ACHN (cell line): ENCODE measurements at regions not wholly inside any gene's neighbourhood (a gene's known extent, or its start where the extent isn't known, plus 50 kb on each side); places are given as distances from the start of the nearest gene placed in this dataset.
"Not testable (repeated sequence)": the region's sequence is repeated elsewhere in the genome, so short reads cannot be mapped to it uniquely, and the experiment has no call there.

Source experiments
- DNase-seq: peaks from one replicate; pipeline ENCODE4 v3.0.0-alpha.2; 2015
- in situ Hi-C: cut with HindIII; loops from 2 replicates; pipeline ENCODE4 v1.10.0; 2017; ENCODE audit warnings: low sequenced_read_pairs, low pct_ligation_motif_present, low pct_unique_long_range_greater_than_20kb

GRCh38 chr2:198285216-198285615 is 480.8 kb downstream of the PLCL1 start:
- in situ Hi-C loops, result no loop called here

GRCh38 chr2:198283146-198283545 is 478.8 kb downstream of the PLCL1 start:
- in situ Hi-C loops, result no loop called here
- DNase-seq, result no peak

More at GRCh38 chr2:198285216-198285615, 480.8 kb downstream of the PLCL1 start:
- no peak for DNase-seq

GRCh38 chr2:198282061-198282460 is 477.7 kb downstream of the PLCL1 start:
- in situ Hi-C loops, result no loop called here
- no peak for DNase-seq

- in situ Hi-C loops, result no loop called here
- no peak for DNase-seq
These were observed 475.8 kb downstream of the PLCL1 start for GRCh38 chr2:198280145-198280544.

GRCh38 chr2:198279026-198279425 is 474.6 kb downstream of the PLCL1 start:
- in situ Hi-C loops, result no loop called here
- no peak for DNase-seq

- in situ Hi-C loops, result no loop called here
- DNase-seq, result no peak
These were observed 472.8 kb downstream of the PLCL1 start for GRCh38 chr2:198277181-198277580.

GRCh38 chr2:198273660-198274059 is 469.3 kb downstream of the PLCL1 start:
- in situ Hi-C loops, result no loop called here

GRCh38 chr2:198270157-198270556 is 465.8 kb downstream of the PLCL1 start:
- in situ Hi-C loops, DNase-seq: not testable (repeated sequence)

More at GRCh38 chr2:198273660-198274059, 469.3 kb downstream of the PLCL1 start:
- DNase-seq, result no peak

- in situ Hi-C loops, result no loop called here
- DNase-seq, result no peak
These were observed 464.1 kb downstream of the PLCL1 start for GRCh38 chr2:198268519-198268918.

GRCh38 chr2:198259496-198259895 is 455.1 kb downstream of the PLCL1 start:
- no peak for DNase-seq
- in situ Hi-C loops, result no loop called here

- DNase-seq, result no peak
- in situ Hi-C loops, result no loop called here
These were observed 450.2 kb downstream of the PLCL1 start for GRCh38 chr2:198254536-198255090.

- in situ Hi-C loops, result no loop called here
- no peak for DNase-seq
These were observed 449.6 kb downstream of the PLCL1 start for GRCh38 chr2:198253995-198254394.

GRCh38 chr2:198252472-198252871 is 448.1 kb downstream of the PLCL1 start:
- in situ Hi-C loops, result no loop called here
- no peak for DNase-seq

GRCh38 chr2:198242093-198242492 is 437.7 kb downstream of the PLCL1 start:
- no peak for DNase-seq
- in situ Hi-C loops, result no loop called here

- in situ Hi-C loops, result no loop called here
These were observed 434.0 kb downstream of the PLCL1 start for GRCh38 chr2:198238429-198238828.

GRCh38 chr2:198236338-198236737 is 431.9 kb downstream of the PLCL1 start:
- DNase-seq, result no peak
- in situ Hi-C loops, result no loop called here

More at GRCh38 chr2:198238429-198238828, 434.0 kb downstream of the PLCL1 start:
- DNase-seq, result no peak

- DNase-seq, result no peak
- in situ Hi-C loops, result no loop called here
These were observed 427.9 kb downstream of the PLCL1 start for GRCh38 chr2:198232281-198232680.

GRCh38 chr2:198231562-198231961 is 427.2 kb downstream of the PLCL1 start:
- in situ Hi-C loops, result no loop called here
- DNase-seq, result no peak

- in situ Hi-C loops, result no loop called here
- DNase-seq, result no peak
These were observed 416.6 kb downstream of the PLCL1 start for GRCh38 chr2:198220763-198221610.

- no peak for DNase-seq
- in situ Hi-C loops, result no loop called here
These were observed 414.9 kb downstream of the PLCL1 start for GRCh38 chr2:198219292-198219691.
